ENCODE measurements at regions not wholly inside any gene's neighbourhood (a gene's known extent, or its start where the extent isn't known, plus 50 kb on each side); places are given as distances from the start of the nearest gene placed in this dataset.

- FAIRE-seq (no peak), DNase-seq (ENCODE audit: low spot score) (no peak), ATAC-seq (no peak)
- no peak overlapping the region for H3K4me2 ChIP-seq (ENCODE audit: low read depth, low read length)
- no peak overlapping the region for H3K27ac ChIP-seq (ENCODE audit: extremely low read length, insufficient read depth, low read length)
- no peaks in the 10 kb centered on the region for H3K27me3 ChIP-seq (ENCODE audit: control insufficient read depth in 1 of 2, insufficient read depth in 2 of 2, low read length in 2 of 2)
- no peak overlapping the region for H3K4me3 ChIP-seq (replicated peaks in 1 of 3; ENCODE audit: insufficient read depth in 1 of 3, low read depth in 2 of 3, low read length in 3 of 3)
- BruUV-seq (replicated peaks): no TSS peak
- no peaks in the 10 kb centered on the region for H3K4me1 ChIP-seq (ENCODE audit: insufficient read depth, low read length)
- H3K9ac ChIP-seq (ENCODE audit: insufficient read depth, low read depth, low read length): no peak overlapping the region
- ChIA-PET CTCF (ENCODE audit: low intra/inter-chr PET ratio, low total read pairs) (no interaction called here), POLR2A (no interaction called here)
- WGBS (ENCODE audit: low lambda C conversion rate): 9% methylated on average over 3 of the region's 4 CpGs
- no peaks in the 10 kb centered on the region for H4K20me1 ChIP-seq (ENCODE audit: insufficient read depth, low read length)
- intact Hi-C loops (cut with micrococcal nuclease; ENCODE audit: unreplicated experiment): no loop called here
- no peaks in the 10 kb centered on the region for H3K79me2 ChIP-seq (ENCODE audit: insufficient read depth, low read length)
- no peak overlapping the region for H2AFZ ChIP-seq (ENCODE audit: low read length)
- peaks cover 79% of the 10 kb centered on the region for H3K9me3 ChIP-seq (ENCODE audit: low read length)
- in situ Hi-C loops (cut with HindIII; ENCODE audit: extremely low pct_ligation_motif_present, low pct_unique_long_range_greater_than_20kb): no loop called here
- H3K36me3 ChIP-seq (replicated peaks in 1 of 2; ENCODE audit: control insufficient read depth in 1 of 2, insufficient read depth in 2 of 2, low read length in 2 of 2): no peaks in the 10 kb centered on the region
- no peak for TF ChIP-seq ZNF317 (CRISPR knock-in tag; IDR thresholded peaks at IDR 0.05)
- no peak for TF ChIP-seq USF2 (IDR thresholded peaks at IDR 0.05; ENCODE audit: low read depth, low read length)
- no peak for TF ChIP-seq USF2 (CRISPR knock-in tag; IDR thresholded peaks at IDR 0.05; ENCODE audit: borderline replicate concordance)
- TF ChIP-seq ZNF790 (CRISPR knock-in tag; IDR thresholded peaks at IDR 0.05; ENCODE audit: borderline replicate concordance): no peak
- TF ChIP-seq DMTF1 (CRISPR knock-in tag; IDR thresholded peaks at IDR 0.05): no peak
- no peak for TF ChIP-seq ZMYM3 (CRISPR knock-in tag; IDR thresholded peaks at IDR 0.05)
- TF ChIP-seq WIZ (CRISPR knock-in tag; IDR thresholded peaks at IDR 0.05): no peak
- no peak for TF ChIP-seq MED1 (CRISPR knock-in tag; IDR thresholded peaks at IDR 0.05)
- no peak for TF ChIP-seq ZBTB14 (CRISPR knock-in tag; IDR thresholded peaks at IDR 0.05)
- TF ChIP-seq ZSCAN21 (CRISPR knock-in tag; IDR thresholded peaks at IDR 0.05; ENCODE audit: borderline replicate concordance): no peak
- no peak for TF ChIP-seq CEBPB (IDR thresholded peaks at IDR 0.05; ENCODE audit: borderline replicate concordance, low read depth, low read length)
- TF ChIP-seq NBN (conservative IDR thresholded peaks at IDR 0.05): no peak
- TF ChIP-seq MEF2D (CRISPR knock-in tag; IDR thresholded peaks at IDR 0.05): no peak
- TF ChIP-seq FOSL2 (CRISPR knock-in tag; IDR thresholded peaks at IDR 0.05): no peak
- TF ChIP-seq SOX6 (IDR thresholded peaks at IDR 0.05): no peak
- no peak for TF ChIP-seq SOX6 (CRISPR knock-in tag; IDR thresholded peaks at IDR 0.05)
- no peak for TF ChIP-seq FOXK1 (CRISPR knock-in tag; IDR thresholded peaks at IDR 0.05; ENCODE audit: borderline replicate concordance, low read depth)
- TF ChIP-seq ZNF124 (CRISPR knock-in tag; IDR thresholded peaks at IDR 0.05): no peak
- TF ChIP-seq ATAD3A (CRISPR knock-in tag; IDR thresholded peaks at IDR 0.05): no peak
- TF ChIP-seq NKX3-1 (CRISPR knock-in tag; IDR thresholded peaks at IDR 0.05): no peak
These were observed 836.1 kb downstream of the VRK1 start for GRCh38 chr14:97633131-97633738.

Measured in HepG2 (cell line).